ENCODE measurements at regions not wholly inside any gene's neighbourhood (a gene's known extent, or its start where the extent isn't known, plus 50 kb on each side); places are given as distances from the start of the nearest gene placed in this dataset.

GRCh38 chr5:10885026-10885425 is 124.0 kb upstream of the DAP start:
- TF ChIP-seq CTCF (IDR thresholded peaks at IDR 0.05), result no peak
- TF ChIP-seq POLR2AphosphoS5 (IDR thresholded peaks at IDR 0.05), result no peak
- no peak for TF ChIP-seq EP300 (IDR thresholded peaks at IDR 0.05)
